Liver (tissue), 8 donors: ENCODE measurements at regions not wholly inside any gene's neighbourhood (a gene's known extent, or its start where the extent isn't known, plus 50 kb on each side); places are given as distances from the start of the nearest gene placed in this dataset.

Experiments used
- DNase-seq: peaks from one replicate; pipeline ENCODE4 v3.0.0-alpha.2; 2017; ENCODE audit warnings: low spot score
- H3K27ac ChIP-seq, 2 donors: one replicate each; pipeline ENCODE4 v1.7.0; 2013; ENCODE audit warnings: inconsistent platforms in 2 of 2, low read length in 2 of 2, control low read depth in 1 of 2, low read depth in 1 of 2, mild to moderate bottlenecking in 1 of 2
- H3K27me3 ChIP-seq, 4 donors: one replicate each; pipeline versions ENCODE4 v1.6.1 to v1.7.0; 2013; ENCODE audit warnings: low read length in 3 of 4, inconsistent platforms in 1 of 4, mild to moderate bottlenecking in 1 of 4, moderate library complexity in 1 of 4; ENCODE audit not compliant: control insufficient read depth in 4 of 4, insufficient read depth in 4 of 4
- H3K36me3 ChIP-seq, 4 donors: one replicate each; pipeline versions ENCODE4 v1.6.1 to v1.7.0; 2013; ENCODE audit warnings: low read length in 3 of 4, mild to moderate bottlenecking in 3 of 4, low read depth in 1 of 4, moderate library complexity in 1 of 4; ENCODE audit not compliant: control insufficient read depth in 4 of 4, insufficient read depth in 3 of 4
- H3K4me1 ChIP-seq, 4 donors: one replicate each; pipeline versions ENCODE4 v1.6.1 to v1.7.0; 2013; ENCODE audit warnings: low read length in 3 of 4, mild to moderate bottlenecking in 3 of 4, moderate library complexity in 1 of 4; ENCODE audit not compliant: control insufficient read depth in 4 of 4, insufficient read depth in 4 of 4
- H3K4me3 ChIP-seq, 3 donors: one replicate each; pipeline versions ENCODE4 v1.6.1 to v1.7.0; 2013; ENCODE audit warnings: low read length in 3 of 3, control low read depth in 1 of 3, low read depth in 1 of 3, mild to moderate bottlenecking in 1 of 3
- H3K9ac ChIP-seq, 2 donors: one replicate each; pipeline ENCODE4 v1.7.0; 2013; ENCODE audit warnings: low read length in 2 of 2, mild to moderate bottlenecking in 2 of 2, moderate library complexity in 2 of 2, control low read depth in 1 of 2, low read depth in 1 of 2
- H3K9me3 ChIP-seq, 4 donors: one replicate each; pipeline versions ENCODE4 v1.6.1 to v1.7.0; 2013; ENCODE audit warnings: low read length in 3 of 4; ENCODE audit not compliant: control insufficient read depth in 4 of 4
- EGR1 ChIP-seq, 2 donors: IDR thresholded peaks; 2 replicates each; pipeline ENCODE4 v1.6.1; 2016 to 2018; ENCODE audit warnings: antibody characterized with exemption in 2 of 2, low read depth in 2 of 2
- FOXA1 ChIP-seq: IDR thresholded peaks from 2 replicates; pipeline ENCODE4 v1.6.1; 2016; ENCODE audit warnings: antibody characterized with exemption
- GABPA ChIP-seq, 2 donors: IDR thresholded peaks in 1 of 2; conservative IDR thresholded peaks in 1 of 2; 2 replicates each; pipeline ENCODE4 v1.6.1; 2016; ENCODE audit warnings: antibody characterized with exemption in 2 of 2, mild to moderate bottlenecking in 1 of 2, moderate library complexity in 1 of 2
- JUND ChIP-seq, 2 donors: IDR thresholded peaks; 2 replicates each; pipeline ENCODE4 v1.6.1; 2016; ENCODE audit warnings: antibody characterized with exemption in 2 of 2
- NR2F2 ChIP-seq: IDR thresholded peaks from 2 replicates; pipeline ENCODE4 v1.6.1; 2016; ENCODE audit warnings: antibody characterized with exemption
- RAD21 ChIP-seq, 2 donors: IDR thresholded peaks; 2 replicates each; pipeline ENCODE4 v1.6.1; 2016; ENCODE audit warnings: antibody characterized with exemption in 2 of 2, mild to moderate bottlenecking in 2 of 2
- RXRA ChIP-seq, 2 donors: IDR thresholded peaks; 2 replicates each; pipeline ENCODE4 v1.6.1; 2017 to 2018; ENCODE audit warnings: antibody characterized with exemption in 2 of 2, mild to moderate bottlenecking in 1 of 2
- SP1 ChIP-seq: IDR thresholded peaks from 2 replicates; pipeline ENCODE4 v1.6.1; 2018; ENCODE audit warnings: antibody characterized with exemption, mild to moderate bottlenecking
- TAF1 ChIP-seq: conservative IDR thresholded peaks from 2 replicates; pipeline ENCODE4 v1.6.1; 2016; ENCODE audit warnings: antibody characterized with exemption, mild to moderate bottlenecking
- WGBS: extraction: QIAGEN DNeasy Blood & Tissue Kit; methylation state at CpG from one replicate; pipeline ENCODE4 v1.1.7; 2013; 5-methylcytosine and 5-hydroxymethylcytosine counted together
- TF ChIP-seq, protein P1 (sequence below): fragments of 150-350 bp; IDR thresholded peaks from 2 replicates; pipeline ENCODE4 v1.5.1; 2017; ENCODE audit warnings: improper control_type of control experiment, low read depth, low read length; ENCODE audit not compliant: missing input control
- TF ChIP-seq, protein P2 (sequence below): IDR thresholded peaks from 2 replicates; pipeline ENCODE4 v1.6.1; 2016; ENCODE audit warnings: antibody characterized with exemption
- TF ChIP-seq, protein P3 (sequence below): IDR thresholded peaks from 2 replicates; pipeline ENCODE4 v1.6.1; 2016; ENCODE audit warnings: antibody characterized with exemption, mild to moderate bottlenecking
- donor health status: healthy.
- donor health status: healthy.
- donor health status: healthy.
- donor health status: healthy.
- donor health status: healthy.

DNA sequence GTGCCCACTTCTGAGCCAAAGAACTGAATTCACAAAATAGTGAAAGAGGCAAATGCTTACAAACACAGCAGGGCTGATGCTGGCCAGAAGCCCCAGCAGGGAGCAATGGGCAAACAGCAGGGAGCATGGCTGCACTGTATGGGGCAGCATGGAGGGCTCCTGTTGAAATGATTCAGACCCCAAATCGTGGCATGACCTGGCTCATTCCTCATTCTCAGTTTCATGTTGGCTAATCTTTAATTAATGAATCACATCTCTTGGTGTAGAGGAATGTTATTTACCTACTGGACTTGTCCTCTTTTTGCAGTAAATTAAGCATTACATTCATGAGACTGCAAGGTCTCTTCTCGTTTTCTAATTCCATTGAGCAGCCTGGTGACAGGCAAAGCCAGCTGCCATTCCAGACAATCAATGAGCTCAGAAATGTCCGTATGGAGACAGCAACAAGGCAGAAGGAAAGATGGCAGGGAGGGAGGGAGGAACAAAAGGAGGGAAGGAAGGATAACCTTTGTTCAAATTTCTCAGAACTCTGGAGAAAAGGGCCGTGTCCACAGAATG is 84.9 kb upstream of the ST8SIA3 start:
- 69% methylated on average over 4 of the region's 4 CpGs for WGBS
- no peak for TF ChIP-seq RAD21 (IDR thresholded peaks at IDR 0.05)
- no peak for TF ChIP-seq GABPA (IDR thresholded peaks at IDR 0.05 in 1 of 2, conservative IDR thresholded peaks at IDR 0.05 in 1 of 2)
- no peak for TF ChIP-seq JUND (IDR thresholded peaks at IDR 0.05)
- no peak for TF ChIP-seq EGR1 (IDR thresholded peaks at IDR 0.05; ENCODE audit: low read depth in 2 of 2)
- TF ChIP-seq NR2F2: no peak
- no peak for TF ChIP-seq TAF1
- TF ChIP-seq RXRA (IDR thresholded peaks at IDR 0.05): no peak
- no peak for TF ChIP-seq SP1
- TF ChIP-seq, protein P1, sequence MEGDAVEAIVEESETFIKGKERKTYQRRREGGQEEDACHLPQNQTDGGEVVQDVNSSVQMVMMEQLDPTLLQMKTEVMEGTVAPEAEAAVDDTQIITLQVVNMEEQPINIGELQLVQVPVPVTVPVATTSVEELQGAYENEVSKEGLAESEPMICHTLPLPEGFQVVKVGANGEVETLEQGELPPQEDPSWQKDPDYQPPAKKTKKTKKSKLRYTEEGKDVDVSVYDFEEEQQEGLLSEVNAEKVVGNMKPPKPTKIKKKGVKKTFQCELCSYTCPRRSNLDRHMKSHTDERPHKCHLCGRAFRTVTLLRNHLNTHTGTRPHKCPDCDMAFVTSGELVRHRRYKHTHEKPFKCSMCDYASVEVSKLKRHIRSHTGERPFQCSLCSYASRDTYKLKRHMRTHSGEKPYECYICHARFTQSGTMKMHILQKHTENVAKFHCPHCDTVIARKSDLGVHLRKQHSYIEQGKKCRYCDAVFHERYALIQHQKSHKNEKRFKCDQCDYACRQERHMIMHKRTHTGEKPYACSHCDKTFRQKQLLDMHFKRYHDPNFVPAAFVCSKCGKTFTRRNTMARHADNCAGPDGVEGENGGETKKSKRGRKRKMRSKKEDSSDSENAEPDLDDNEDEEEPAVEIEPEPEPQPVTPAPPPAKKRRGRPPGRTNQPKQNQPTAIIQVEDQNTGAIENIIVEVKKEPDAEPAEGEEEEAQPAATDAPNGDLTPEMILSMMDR: no peak
- TF ChIP-seq, protein P2, sequence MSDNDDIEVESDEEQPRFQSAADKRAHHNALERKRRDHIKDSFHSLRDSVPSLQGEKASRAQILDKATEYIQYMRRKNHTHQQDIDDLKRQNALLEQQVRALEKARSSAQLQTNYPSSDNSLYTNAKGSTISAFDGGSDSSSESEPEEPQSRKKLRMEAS: no peak
- no peaks in the 10 kb centered on the region for H3K4me1 ChIP-seq
- H3K27me3 ChIP-seq: no peaks in the 10 kb centered on the region
- H3K9me3 ChIP-seq: no peaks in the 10 kb centered on the region
- DNase-seq: no peak
- no peak overlapping the region for H3K4me3 ChIP-seq
- no peak overlapping the region for H3K27ac ChIP-seq
- H3K36me3 ChIP-seq: no peaks in the 10 kb centered on the region
- no peak overlapping the region for H3K9ac ChIP-seq

DNA sequence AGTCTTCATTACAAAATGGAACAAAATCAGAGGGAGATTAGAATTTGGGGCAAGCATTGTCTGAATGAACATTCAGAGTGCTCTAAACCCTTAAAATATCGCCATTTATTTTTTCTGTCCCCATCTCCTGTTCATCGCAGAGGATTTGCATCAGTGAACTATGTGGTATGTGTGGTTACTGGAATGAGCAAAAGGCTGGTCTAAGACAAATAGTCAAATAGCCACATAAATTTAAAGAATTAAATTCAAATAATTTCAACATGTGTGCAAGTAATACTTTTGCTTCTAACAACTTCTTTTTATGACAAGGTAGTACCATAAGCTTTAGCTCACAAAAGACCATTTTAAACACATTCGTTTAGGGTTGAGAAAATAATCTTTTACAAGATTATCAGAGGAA is 82.6 kb upstream of the ST8SIA3 start:
- WGBS: 88% methylated on average over 3 of the region's 3 CpGs
- TF ChIP-seq, protein P2: no peak
- no peak for TF ChIP-seq FOXA1
- TF ChIP-seq, protein P1: no peak
- TF ChIP-seq, protein P3, sequence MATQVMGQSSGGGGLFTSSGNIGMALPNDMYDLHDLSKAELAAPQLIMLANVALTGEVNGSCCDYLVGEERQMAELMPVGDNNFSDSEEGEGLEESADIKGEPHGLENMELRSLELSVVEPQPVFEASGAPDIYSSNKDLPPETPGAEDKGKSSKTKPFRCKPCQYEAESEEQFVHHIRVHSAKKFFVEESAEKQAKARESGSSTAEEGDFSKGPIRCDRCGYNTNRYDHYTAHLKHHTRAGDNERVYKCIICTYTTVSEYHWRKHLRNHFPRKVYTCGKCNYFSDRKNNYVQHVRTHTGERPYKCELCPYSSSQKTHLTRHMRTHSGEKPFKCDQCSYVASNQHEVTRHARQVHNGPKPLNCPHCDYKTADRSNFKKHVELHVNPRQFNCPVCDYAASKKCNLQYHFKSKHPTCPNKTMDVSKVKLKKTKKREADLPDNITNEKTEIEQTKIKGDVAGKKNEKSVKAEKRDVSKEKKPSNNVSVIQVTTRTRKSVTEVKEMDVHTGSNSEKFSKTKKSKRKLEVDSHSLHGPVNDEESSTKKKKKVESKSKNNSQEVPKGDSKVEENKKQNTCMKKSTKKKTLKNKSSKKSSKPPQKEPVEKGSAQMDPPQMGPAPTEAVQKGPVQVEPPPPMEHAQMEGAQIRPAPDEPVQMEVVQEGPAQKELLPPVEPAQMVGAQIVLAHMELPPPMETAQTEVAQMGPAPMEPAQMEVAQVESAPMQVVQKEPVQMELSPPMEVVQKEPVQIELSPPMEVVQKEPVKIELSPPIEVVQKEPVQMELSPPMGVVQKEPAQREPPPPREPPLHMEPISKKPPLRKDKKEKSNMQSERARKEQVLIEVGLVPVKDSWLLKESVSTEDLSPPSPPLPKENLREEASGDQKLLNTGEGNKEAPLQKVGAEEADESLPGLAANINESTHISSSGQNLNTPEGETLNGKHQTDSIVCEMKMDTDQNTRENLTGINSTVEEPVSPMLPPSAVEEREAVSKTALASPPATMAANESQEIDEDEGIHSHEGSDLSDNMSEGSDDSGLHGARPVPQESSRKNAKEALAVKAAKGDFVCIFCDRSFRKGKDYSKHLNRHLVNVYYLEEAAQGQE: no peak
- DNase-seq: no peak

More for the DNA sequence above, 82.6 kb upstream of the ST8SIA3 start:
- Histone ChIP-seq H3K9ac (no peak overlapping the region), H3K4me1 (no peaks in the 10 kb centered on the region), H3K27ac (no peak overlapping the region), H3K9me3 (no peaks in the 10 kb centered on the region), H3K4me3 (no peak overlapping the region), H3K27me3 (no peaks in the 10 kb centered on the region), H3K36me3 (no peaks in the 10 kb centered on the region)
